ENCODE measurements at regions not wholly inside any gene's neighbourhood (a gene's known extent, or its start where the extent isn't known, plus 50 kb on each side); places are given as distances from the start of the nearest gene placed in this dataset.

- ChIA-PET CTCF (no interaction called here), POLR2A (no interaction called here)
- Mint-ChIP-seq H3K36me3 (peaks cover 14% of the 10 kb centered on the region; the same call in 1 of the 2 replicates), H3K27ac (no peak overlapping the region), H3K4me1 (peaks cover 5% of the 10 kb centered on the region), H3K9me3 (peaks cover 17% of the 10 kb centered on the region), H3K27me3 (ENCODE audit: low read depth) (no peaks in the 10 kb centered on the region), H3K4me3 (no peak overlapping the region)
- TF ChIP-seq, protein P1, sequence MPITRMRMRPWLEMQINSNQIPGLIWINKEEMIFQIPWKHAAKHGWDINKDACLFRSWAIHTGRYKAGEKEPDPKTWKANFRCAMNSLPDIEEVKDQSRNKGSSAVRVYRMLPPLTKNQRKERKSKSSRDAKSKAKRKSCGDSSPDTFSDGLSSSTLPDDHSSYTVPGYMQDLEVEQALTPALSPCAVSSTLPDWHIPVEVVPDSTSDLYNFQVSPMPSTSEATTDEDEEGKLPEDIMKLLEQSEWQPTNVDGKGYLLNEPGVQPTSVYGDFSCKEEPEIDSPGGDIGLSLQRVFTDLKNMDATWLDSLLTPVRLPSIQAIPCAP (CRISPR knock-in tag; IDR thresholded peaks at IDR 0.05) = no peak
- TF ChIP-seq, protein P2, sequence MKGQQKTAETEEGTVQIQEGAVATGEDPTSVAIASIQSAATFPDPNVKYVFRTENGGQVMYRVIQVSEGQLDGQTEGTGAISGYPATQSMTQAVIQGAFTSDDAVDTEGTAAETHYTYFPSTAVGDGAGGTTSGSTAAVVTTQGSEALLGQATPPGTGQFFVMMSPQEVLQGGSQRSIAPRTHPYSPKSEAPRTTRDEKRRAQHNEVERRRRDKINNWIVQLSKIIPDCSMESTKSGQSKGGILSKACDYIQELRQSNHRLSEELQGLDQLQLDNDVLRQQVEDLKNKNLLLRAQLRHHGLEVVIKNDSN (CRISPR knock-in tag; IDR thresholded peaks at IDR 0.05) = no peak
- TF ChIP-seq FOXJ3 (CRISPR knock-in tag; IDR thresholded peaks at IDR 0.05; ENCODE audit: borderline replicate concordance) (no peak), GABPB1 (CRISPR knock-in tag; IDR thresholded peaks at IDR 0.05) (no peak), SP1 (CRISPR knock-in tag; conservative IDR thresholded peaks at IDR 0.05) (no peak), ELF4 (CRISPR knock-in tag; IDR thresholded peaks at IDR 0.05; ENCODE audit: low read depth) (no peak), ZNF138 (CRISPR knock-in tag; conservative IDR thresholded peaks at IDR 0.05) (no peak), ATF1 (CRISPR knock-in tag; IDR thresholded peaks at IDR 0.05) (no peak), JUN (CRISPR knock-in tag; IDR thresholded peaks at IDR 0.05) (no peak), MYBL2 (CRISPR knock-in tag; IDR thresholded peaks at IDR 0.05) (no peak), ZNF423 (CRISPR knock-in tag; IDR thresholded peaks at IDR 0.05) (no peak), AFF4 (CRISPR knock-in tag; IDR thresholded peaks at IDR 0.05; ENCODE audit: borderline replicate concordance) (no peak), FOXP1 (CRISPR knock-in tag; IDR thresholded peaks at IDR 0.05; ENCODE audit: borderline replicate concordance) (no peak), CDX4 (CRISPR knock-in tag; IDR thresholded peaks at IDR 0.05; ENCODE audit: borderline replicate concordance) (no peak), ZSCAN18 (CRISPR knock-in tag; IDR thresholded peaks at IDR 0.05) (no peak), ZNF263 (CRISPR knock-in tag; IDR thresholded peaks at IDR 0.05; ENCODE audit: low read depth) (no peak), FOXK1 (CRISPR knock-in tag; IDR thresholded peaks at IDR 0.05) (no peak), ZNF671 (CRISPR knock-in tag; IDR thresholded peaks at IDR 0.05) (no peak), ZNF317 (CRISPR knock-in tag; IDR thresholded peaks at IDR 0.05; ENCODE audit: borderline replicate concordance, low read depth) (no peak)
- TF ChIP-seq, protein P3, sequence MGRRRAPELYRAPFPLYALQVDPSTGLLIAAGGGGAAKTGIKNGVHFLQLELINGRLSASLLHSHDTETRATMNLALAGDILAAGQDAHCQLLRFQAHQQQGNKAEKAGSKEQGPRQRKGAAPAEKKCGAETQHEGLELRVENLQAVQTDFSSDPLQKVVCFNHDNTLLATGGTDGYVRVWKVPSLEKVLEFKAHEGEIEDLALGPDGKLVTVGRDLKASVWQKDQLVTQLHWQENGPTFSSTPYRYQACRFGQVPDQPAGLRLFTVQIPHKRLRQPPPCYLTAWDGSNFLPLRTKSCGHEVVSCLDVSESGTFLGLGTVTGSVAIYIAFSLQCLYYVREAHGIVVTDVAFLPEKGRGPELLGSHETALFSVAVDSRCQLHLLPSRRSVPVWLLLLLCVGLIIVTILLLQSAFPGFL (CRISPR knock-in tag; IDR thresholded peaks at IDR 0.05; ENCODE audit: borderline replicate concordance) = no peak
- no peak for ATAC-seq
- DNase-seq (ENCODE audit: low spot score) = no peak
These were observed 127.3 kb upstream of the NR4A3 start for GRCh38 chr9:99694393-99694792.

Measured in WTC11 (cell line).